ENCODE measurements at regions not wholly inside any gene's neighbourhood (a gene's known extent, or its start where the extent isn't known, plus 50 kb on each side); places are given as distances from the start of the nearest gene placed in this dataset.
"Not testable (repeated sequence)": the region's sequence is repeated elsewhere in the genome, so short reads cannot be mapped to it uniquely, and the experiment has no call there.

GRCh38 chr22:11568837-11569563 is 3959.0 kb upstream of the OR11H1 start:
- not testable (repeated sequence) for TF ChIP-seq EZH2 (IDR thresholded peaks at IDR 0.05; ENCODE audit: borderline replicate concordance, low read length); CTCF (conservative IDR thresholded peaks at IDR 0.05 in 1 of 2, IDR thresholded peaks at IDR 0.05 in 1 of 2; ENCODE audit: extremely low read depth in 1 of 2, insufficient read depth in 1 of 2, low read depth in 1 of 2, low read length in 2 of 2)

Data from mammary epithelial cell (primary cell).